BJ (cell line): ENCODE measurements at regions not wholly inside any gene's neighbourhood (a gene's known extent, or its start where the extent isn't known, plus 50 kb on each side); places are given as distances from the start of the nearest gene placed in this dataset.

Experiments used
- CTCF ChIA-PET: fragments of 350-600 bp; formaldehyde crosslinking; extraction: SDS; loops from one replicate; lab custom pipeline; 2021; ENCODE audit warnings: antibody characterized with exemption, inconsistent platforms; lab: Yijun Ruan, JAX
- POLR2A ChIA-PET: fragments of 300-600 bp; sonication (Branson Sonifier 250); formaldehyde crosslinking; extraction: SDS; loops from one replicate; lab custom pipeline; 2021; ENCODE audit warnings: antibody characterized with exemption; lab: Charles Lee
- DNase-seq: peaks from one replicate; pipeline ENCODE4 v3.0.0-alpha.2; 2011; ENCODE audit warnings: low read depth
- H3K27me3 ChIP-seq: 2 replicates; pipeline ENCODE4 v1.6.0; 2011; ENCODE audit warnings: low read length; ENCODE audit not compliant: control insufficient read depth, insufficient read depth
- H3K36me3 ChIP-seq: 2 replicates; pipeline ENCODE4 v1.5.1; 2011; ENCODE audit warnings: low read length; ENCODE audit not compliant: control insufficient read depth, insufficient read depth
- H3K4me3 ChIP-seq: 2 replicates; pipeline ENCODE4 v1.5.1; 2011; ENCODE audit warnings: low read depth, mild to moderate bottlenecking, control low read depth, low read length
- TF ChIP-seq, protein P1 (sequence below): IDR thresholded peaks from 2 replicates; pipeline ENCODE4 v1.5.1; 2011; ENCODE audit warnings: low read depth, mild to moderate bottlenecking, control low read depth, inconsistent platforms, low read length, moderate library complexity; ENCODE audit not compliant: insufficient read depth

DNA sequence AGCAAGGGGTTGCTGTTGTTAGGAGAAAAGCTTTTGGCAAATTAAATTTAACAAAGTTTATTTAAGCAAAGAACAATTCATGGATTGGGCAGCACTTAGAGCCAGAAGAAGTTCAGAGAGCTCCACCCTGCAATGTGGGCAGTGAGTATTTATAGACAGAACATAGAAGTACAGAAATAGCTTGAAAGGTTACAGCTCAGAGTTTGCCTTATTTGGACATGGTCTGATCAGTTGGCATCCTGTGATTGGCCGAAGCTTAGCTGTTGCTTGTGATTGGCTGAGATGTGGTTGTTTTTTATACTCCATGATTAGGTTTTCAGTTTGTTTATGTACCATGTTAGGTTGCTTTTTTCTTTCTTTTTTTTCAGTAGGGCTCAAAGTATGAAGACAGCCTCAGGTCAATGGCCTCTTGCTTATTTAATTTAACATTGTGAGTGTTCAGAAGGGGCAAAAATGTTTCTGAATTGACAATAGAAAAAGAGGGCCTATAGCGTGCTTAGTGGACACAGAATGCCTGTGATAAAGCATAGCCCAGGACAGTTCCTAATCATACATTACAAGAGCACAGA is 293.8 kb downstream of the IGSF11 start:
- POLR2A ChIA-PET = no interaction called here
- Histone ChIP-seq H3K36me3 (no peaks in the 10 kb centered on the region), H3K4me3 (no peak overlapping the region), H3K27me3 (no peaks in the 10 kb centered on the region)
- no peak for DNase-seq
- TF ChIP-seq, protein P1, sequence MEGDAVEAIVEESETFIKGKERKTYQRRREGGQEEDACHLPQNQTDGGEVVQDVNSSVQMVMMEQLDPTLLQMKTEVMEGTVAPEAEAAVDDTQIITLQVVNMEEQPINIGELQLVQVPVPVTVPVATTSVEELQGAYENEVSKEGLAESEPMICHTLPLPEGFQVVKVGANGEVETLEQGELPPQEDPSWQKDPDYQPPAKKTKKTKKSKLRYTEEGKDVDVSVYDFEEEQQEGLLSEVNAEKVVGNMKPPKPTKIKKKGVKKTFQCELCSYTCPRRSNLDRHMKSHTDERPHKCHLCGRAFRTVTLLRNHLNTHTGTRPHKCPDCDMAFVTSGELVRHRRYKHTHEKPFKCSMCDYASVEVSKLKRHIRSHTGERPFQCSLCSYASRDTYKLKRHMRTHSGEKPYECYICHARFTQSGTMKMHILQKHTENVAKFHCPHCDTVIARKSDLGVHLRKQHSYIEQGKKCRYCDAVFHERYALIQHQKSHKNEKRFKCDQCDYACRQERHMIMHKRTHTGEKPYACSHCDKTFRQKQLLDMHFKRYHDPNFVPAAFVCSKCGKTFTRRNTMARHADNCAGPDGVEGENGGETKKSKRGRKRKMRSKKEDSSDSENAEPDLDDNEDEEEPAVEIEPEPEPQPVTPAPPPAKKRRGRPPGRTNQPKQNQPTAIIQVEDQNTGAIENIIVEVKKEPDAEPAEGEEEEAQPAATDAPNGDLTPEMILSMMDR = no peak
- CTCF ChIA-PET = no interaction called here

DNA sequence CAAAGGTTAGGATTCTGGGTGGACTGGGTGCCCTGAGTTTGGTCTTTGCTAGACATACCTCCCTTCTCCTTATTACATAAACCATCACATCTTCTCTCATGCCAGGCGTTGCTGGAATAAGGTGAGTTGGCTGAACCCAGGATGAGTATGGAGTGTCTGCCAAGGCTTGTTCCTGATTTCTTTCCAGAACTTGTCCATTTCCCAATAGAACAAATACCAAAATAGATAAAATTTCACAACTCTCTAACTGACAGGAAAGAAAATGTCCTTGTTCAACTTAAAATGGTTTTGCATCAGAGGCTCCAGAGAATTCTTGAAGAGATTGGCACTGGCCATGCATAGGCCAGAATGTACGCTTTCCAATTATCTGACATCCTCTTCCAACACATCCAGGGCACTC is 291.9 kb downstream of the IGSF11 start:
- no peaks in the 10 kb centered on the region for H3K36me3 ChIP-seq
- ChIA-PET POLR2A (no interaction called here), CTCF (no interaction called here)
- H3K27me3 ChIP-seq = no peaks in the 10 kb centered on the region
- H3K4me3 ChIP-seq = no peak overlapping the region
- TF ChIP-seq, protein P1 = no peak
- no peak for DNase-seq

DNA sequence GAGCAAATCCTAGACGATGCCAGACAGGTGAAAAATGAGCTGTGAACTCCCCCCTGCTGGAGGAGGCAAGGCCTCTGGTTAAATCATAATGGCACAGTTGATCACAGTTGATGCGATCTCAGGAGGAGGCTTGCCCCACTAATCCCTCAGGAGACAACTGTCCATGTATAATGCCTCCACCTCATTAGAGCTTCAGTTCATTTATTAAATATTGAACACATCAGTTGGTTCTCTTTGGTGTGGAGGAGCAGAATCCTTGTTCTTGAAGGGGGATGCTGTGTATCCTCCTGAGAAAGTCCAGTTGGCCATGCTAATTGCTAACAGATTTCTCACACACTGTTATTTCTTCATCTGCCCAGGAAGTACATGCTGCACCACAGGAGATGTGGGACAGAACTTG is 290.5 kb downstream of the IGSF11 start:
- TF ChIP-seq, protein P1 = no peak
- H3K4me3 ChIP-seq = no peak overlapping the region
- POLR2A ChIA-PET = no interaction called here
- no peaks in the 10 kb centered on the region for H3K27me3 ChIP-seq
- CTCF ChIA-PET = no interaction called here
- DNase-seq = no peak
- H3K36me3 ChIP-seq = no peaks in the 10 kb centered on the region

DNA sequence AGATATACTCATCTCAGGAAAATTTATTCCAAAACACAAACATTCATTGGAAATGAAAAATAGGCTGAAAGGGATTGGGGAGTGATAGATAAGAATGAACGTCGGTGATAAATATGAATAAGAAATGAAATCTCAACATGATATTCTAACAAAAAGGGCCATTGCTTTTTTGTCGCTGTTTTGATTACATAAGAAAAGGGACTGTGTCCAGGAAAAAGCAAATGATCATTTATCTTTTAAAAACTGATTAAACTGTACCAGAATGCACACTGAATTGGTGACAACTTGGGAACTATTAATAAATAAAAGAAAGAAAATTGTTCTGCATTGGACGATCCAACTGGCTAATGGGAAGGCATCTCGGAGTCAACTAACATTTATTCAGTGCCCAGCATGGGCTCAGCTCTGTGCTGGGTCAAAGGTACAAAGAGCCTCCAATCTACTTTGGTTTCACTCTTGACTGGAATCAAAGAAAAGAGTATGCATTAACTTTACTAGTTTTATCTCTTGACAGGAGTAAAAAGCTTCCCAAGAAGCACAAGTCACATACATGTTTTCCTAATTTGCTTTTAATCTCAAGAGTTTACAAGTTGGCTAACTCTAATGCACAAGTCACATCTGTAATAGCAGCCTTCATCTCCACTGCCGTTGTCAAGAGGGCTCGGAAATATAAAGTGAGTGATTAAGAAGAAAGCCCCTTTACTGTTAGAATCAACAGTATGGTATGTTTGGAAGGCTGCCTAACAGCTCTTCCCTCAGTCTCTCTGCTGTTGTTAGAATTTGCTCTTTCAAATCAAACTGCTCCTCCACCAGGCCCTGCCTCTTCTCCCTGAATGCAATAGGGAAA is 280.0 kb downstream of the IGSF11 start:
- TF ChIP-seq, protein P1 = no peak
- Histone ChIP-seq H3K36me3 (no peaks in the 10 kb centered on the region), H3K27me3 (no peaks in the 10 kb centered on the region), H3K4me3 (no peak overlapping the region)
- ChIA-PET POLR2A (no interaction called here), CTCF (no interaction called here)
- DNase-seq = no peak

DNA sequence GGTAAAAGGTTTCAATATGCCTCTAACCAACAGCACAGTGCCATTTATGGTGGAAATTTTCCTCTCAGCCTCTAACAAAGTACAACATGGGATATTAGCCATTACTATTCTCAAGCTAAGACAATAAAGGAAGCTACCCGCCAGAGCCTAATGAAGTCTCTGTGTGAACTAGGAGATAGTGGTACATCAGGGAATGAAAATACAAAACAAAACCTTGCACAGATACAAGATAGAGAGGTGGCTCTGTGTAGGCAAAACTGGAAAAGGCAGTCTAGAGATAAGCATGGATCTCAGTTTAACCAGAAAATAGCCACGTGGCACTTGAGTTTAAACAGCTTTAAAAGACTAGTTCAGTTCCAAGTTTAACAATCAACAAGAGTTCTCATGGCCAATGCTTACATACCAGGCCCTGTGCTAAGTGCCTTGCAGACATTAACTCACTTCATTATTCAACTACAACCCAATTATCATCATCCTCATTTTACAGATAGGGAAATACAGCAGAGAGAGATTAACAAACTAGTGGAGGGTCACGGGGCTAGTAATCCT is 279.3 kb downstream of the IGSF11 start:
- CTCF ChIA-PET = no interaction called here
- no peak for DNase-seq
- POLR2A ChIA-PET = no interaction called here
- Histone ChIP-seq H3K27me3 (no peaks in the 10 kb centered on the region), H3K4me3 (no peak overlapping the region), H3K36me3 (no peaks in the 10 kb centered on the region)
- TF ChIP-seq, protein P1 = no peak
